GM18868 (cell line): ENCODE measurements at regions not wholly inside any gene's neighbourhood (a gene's known extent, or its start where the extent isn't known, plus 50 kb on each side); places are given as distances from the start of the nearest gene placed in this dataset.

ENCODE experiments used
- ATAC-seq: cut with Tn5 transposase; IDR thresholded peaks from one replicate; pipeline ENCODE4 v1.9.1; 2021; ENCODE audit warnings: mild to moderate bottlenecking, moderate library complexity; ENCODE audit not compliant: unreplicated experiment

- ATAC-seq, result no peak
Observed at GRCh38 chr5:157926977-157927376, 68.0 kb upstream of the CLINT1 start.

- ATAC-seq, result no peak
Observed at GRCh38 chr5:157925786-157926671, 67.1 kb upstream of the CLINT1 start.

- no peak for ATAC-seq
Observed at GRCh38 chr5:157924931-157925729, 66.2 kb upstream of the CLINT1 start.

- ATAC-seq, result no peak
Observed at GRCh38 chr5:157924490-157924889, 65.5 kb upstream of the CLINT1 start.

GRCh38 chr5:157923765-157924164 lies 64.8 kb upstream of the CLINT1 start:
- ATAC-seq, result no peak

- ATAC-seq, result no peak
Observed at GRCh38 chr5:157922026-157922425, 63.1 kb upstream of the CLINT1 start.

- no peak for ATAC-seq
Observed at GRCh38 chr5:157920828-157921170, 61.9 kb upstream of the CLINT1 start.

GRCh38 chr5:157918811-157919742 lies 60.1 kb upstream of the CLINT1 start:
- ATAC-seq, result peak; percentile 58

- ATAC-seq, result peak; percentile 64
Observed at GRCh38 chr5:157917899-157918809, 59.2 kb upstream of the CLINT1 start.

GRCh38 chr5:157917491-157917890 lies 58.5 kb upstream of the CLINT1 start:
- no peak for ATAC-seq

GRCh38 chr5:157915638-157916037 lies 56.7 kb upstream of the CLINT1 start:
- ATAC-seq, result no peak

- ATAC-seq, result no peak
Observed at GRCh38 chr5:157914151-157914788, 55.3 kb upstream of the CLINT1 start.

GRCh38 chr5:157913575-157913974 lies 54.6 kb upstream of the CLINT1 start:
- no peak for ATAC-seq

GRCh38 chr5:157912621-157913325 lies 53.8 kb upstream of the CLINT1 start:
- ATAC-seq, result peak; percentile 94

GRCh38 chr5:157911568-157911967 lies 52.6 kb upstream of the CLINT1 start:
- no peak for ATAC-seq
